ENCODE measurements at regions not wholly inside any gene's neighbourhood (a gene's known extent, or its start where the extent isn't known, plus 50 kb on each side); places are given as distances from the start of the nearest gene placed in this dataset.

- Histone ChIP-seq H3K4me3 (no peak overlapping the region), H3K36me3 (no peaks in the 10 kb centered on the region), H3K9me3 (peaks cover 0 to 14% (median 0%) of the 10 kb centered on the region in 8 donors), H3K27me3 (replicated peaks in 1 of 7) (no peaks in the 10 kb centered on the region), H3K27ac (no peak overlapping the region), H3K4me1 (no peaks in the 10 kb centered on the region)
- no peak for TF ChIP-seq POLR2AphosphoS5 (IDR thresholded peaks at IDR 0.05)
- TF ChIP-seq POLR2A (IDR thresholded peaks at IDR 0.05), result no peak
- no peak for TF ChIP-seq CTCF (IDR thresholded peaks at IDR 0.05 in 8 of 11, conservative IDR thresholded peaks at IDR 0.05 in 3 of 11)
- intact Hi-C loops (cut with DNase I; ENCODE audit: low total_unique reads), result no loop called here
- no peak for DNase-seq
- WGBS, 5 donors, result 50 to 67% (median 60%) methylated on average over 3 of the region's 3 CpGs
These were observed 370.9 kb upstream of the RBFOX1 start for GRCh38 chr16:6961704-6962103.

DNA sequence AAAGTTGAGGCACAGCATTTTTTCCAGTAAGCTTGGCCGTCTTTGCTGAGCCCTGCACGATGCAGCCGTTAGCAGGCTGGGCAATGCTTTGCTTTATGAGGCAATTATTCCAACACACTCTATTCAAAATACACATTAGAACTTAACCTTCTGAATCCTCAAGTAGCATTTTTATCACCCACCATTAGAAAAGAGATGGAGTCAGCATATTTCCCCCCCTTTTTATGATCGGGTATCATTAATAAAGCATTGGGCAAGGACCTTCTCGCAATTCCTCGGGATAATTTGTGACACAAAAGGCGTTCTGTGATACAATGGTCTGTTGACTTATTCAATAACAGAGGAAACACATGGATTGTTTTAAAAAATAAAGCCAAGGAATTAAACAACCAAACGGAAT, 374.5 kb upstream of the RBFOX1 start:
- intact Hi-C loops (cut with DNase I; ENCODE audit: low total_unique reads), result no loop called here
- WGBS, 5 donors, result 85 to 93% (median 88%) methylated on average over 8 of the region's 8 CpGs
- H3K27ac ChIP-seq, result no peak overlapping the region
- no peaks in the 10 kb centered on the region for H3K36me3 ChIP-seq
- H3K4me3 ChIP-seq, result no peak overlapping the region
- H3K27me3 ChIP-seq (replicated peaks in 1 of 7), result no peaks in the 10 kb centered on the region
- peaks cover 0 to 9% (median 0%) of the 10 kb centered on the region in 8 donors for H3K9me3 ChIP-seq
- TF ChIP-seq CTCF (IDR thresholded peaks at IDR 0.05 in 8 of 11, conservative IDR thresholded peaks at IDR 0.05 in 3 of 11) (no peak), POLR2A (IDR thresholded peaks at IDR 0.05) (no peak), POLR2AphosphoS5 (IDR thresholded peaks at IDR 0.05) (no peak)
- no peaks in the 10 kb centered on the region for H3K4me1 ChIP-seq
- DNase-seq, result no peak

DNA sequence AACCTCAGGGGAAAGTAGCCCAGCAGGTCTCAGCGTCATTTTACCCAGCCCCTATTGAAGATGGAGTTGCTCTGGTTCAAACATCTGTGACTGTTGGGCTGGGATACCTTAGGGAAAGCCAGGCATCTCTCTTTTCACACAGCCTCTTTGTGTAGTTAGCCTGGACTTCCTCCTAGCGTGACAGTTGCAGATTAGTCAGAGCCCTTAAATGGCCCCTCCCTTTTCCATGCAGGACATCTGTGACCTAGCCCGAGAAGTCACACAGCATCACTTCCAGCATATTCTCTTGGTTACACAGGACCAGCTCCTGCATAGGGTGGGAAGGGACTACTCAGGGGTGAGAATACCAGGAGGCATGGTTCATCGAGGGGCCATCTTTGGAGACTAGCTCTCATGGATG, 375.0 kb upstream of the RBFOX1 start:
- H3K9me3 ChIP-seq, result peaks cover 0 to 13% (median 0%) of the 10 kb centered on the region in 8 donors
- 60 to 74% (median 69%) methylated on average over 4 of the region's 4 CpGs for WGBS, 5 donors
- no peak overlapping the region for H3K27ac ChIP-seq
- intact Hi-C loops (cut with DNase I; ENCODE audit: low total_unique reads), result no loop called here
- no peak for DNase-seq
- no peaks in the 10 kb centered on the region for H3K4me1 ChIP-seq
- no peak for TF ChIP-seq POLR2AphosphoS5 (IDR thresholded peaks at IDR 0.05)
- TF ChIP-seq POLR2A (IDR thresholded peaks at IDR 0.05), result no peak
- no peak for TF ChIP-seq CTCF (IDR thresholded peaks at IDR 0.05 in 8 of 11, conservative IDR thresholded peaks at IDR 0.05 in 3 of 11)
- H3K27me3 ChIP-seq (replicated peaks in 1 of 7), result no peaks in the 10 kb centered on the region
- H3K36me3 ChIP-seq, result no peaks in the 10 kb centered on the region
- H3K4me3 ChIP-seq, result no peak overlapping the region

DNA sequence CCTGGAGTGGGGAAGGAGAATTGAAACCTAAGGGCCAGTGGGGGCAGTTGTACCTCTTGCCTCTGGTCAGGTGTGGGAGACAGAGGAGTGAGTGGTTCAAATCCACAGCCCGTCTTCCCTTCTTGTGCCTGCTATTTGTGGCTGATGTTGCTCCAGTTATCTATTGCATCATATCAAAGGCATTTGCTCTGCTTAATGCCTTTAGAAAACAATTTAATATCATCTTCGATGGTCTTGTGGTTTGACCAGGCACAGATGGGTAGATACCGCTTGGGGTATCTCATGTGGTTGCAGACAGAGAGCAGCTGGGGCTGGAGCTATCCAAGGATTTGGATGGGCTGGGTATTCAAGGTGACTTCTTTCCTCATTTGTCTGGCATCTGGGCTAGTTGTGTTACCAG, 376.1 kb upstream of the RBFOX1 start:
- intact Hi-C loops (cut with DNase I; ENCODE audit: low total_unique reads), result no loop called here
- Histone ChIP-seq H3K27me3 (replicated peaks in 1 of 7) (no peaks in the 10 kb centered on the region), H3K9me3 (peaks cover 0 to 23% (median 0%) of the 10 kb centered on the region in 8 donors), H3K4me3 (no peak overlapping the region), H3K27ac (no peak overlapping the region), H3K4me1 (no peaks in the 10 kb centered on the region), H3K36me3 (no peaks in the 10 kb centered on the region)
- WGBS, 5 donors, result 82 to 91% (median 88%) methylated on average over 3 of the region's 3 CpGs
- TF ChIP-seq POLR2A (IDR thresholded peaks at IDR 0.05) (no peak), POLR2AphosphoS5 (IDR thresholded peaks at IDR 0.05) (no peak), CTCF (IDR thresholded peaks at IDR 0.05 in 8 of 11, conservative IDR thresholded peaks at IDR 0.05 in 3 of 11) (no peak)
- no peak for DNase-seq
